GF-D8 (cell line): ENCODE measurements at regions not wholly inside any gene's neighbourhood (a gene's known extent, or its start where the extent isn't known, plus 50 kb on each side); places are given as distances from the start of the nearest gene placed in this dataset.

Experiments
- DNase-seq: peaks from one replicate; lab custom pipeline; 2025; lab: John Stamatoyannopoulos, UW

DNA sequence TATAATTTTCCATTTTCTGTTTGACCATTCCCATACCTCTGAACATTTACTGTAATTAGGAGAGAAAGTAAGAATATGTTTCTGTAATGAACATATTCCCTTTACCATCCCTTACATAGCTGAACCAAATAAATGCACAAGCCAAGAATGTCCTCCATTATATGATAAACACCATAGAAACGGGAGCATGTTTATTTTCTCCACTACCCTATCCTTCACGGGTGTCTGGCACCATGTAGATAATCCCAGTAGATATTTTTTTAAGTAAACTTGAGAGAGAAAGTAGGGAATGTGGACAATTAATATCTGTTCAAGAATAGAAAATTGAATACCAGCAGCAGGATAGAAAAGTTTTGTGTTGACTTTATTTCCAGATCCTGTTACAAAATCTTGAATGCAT is 928.4 kb downstream of the EFNB2 start:
- no peak for DNase-seq

DNA sequence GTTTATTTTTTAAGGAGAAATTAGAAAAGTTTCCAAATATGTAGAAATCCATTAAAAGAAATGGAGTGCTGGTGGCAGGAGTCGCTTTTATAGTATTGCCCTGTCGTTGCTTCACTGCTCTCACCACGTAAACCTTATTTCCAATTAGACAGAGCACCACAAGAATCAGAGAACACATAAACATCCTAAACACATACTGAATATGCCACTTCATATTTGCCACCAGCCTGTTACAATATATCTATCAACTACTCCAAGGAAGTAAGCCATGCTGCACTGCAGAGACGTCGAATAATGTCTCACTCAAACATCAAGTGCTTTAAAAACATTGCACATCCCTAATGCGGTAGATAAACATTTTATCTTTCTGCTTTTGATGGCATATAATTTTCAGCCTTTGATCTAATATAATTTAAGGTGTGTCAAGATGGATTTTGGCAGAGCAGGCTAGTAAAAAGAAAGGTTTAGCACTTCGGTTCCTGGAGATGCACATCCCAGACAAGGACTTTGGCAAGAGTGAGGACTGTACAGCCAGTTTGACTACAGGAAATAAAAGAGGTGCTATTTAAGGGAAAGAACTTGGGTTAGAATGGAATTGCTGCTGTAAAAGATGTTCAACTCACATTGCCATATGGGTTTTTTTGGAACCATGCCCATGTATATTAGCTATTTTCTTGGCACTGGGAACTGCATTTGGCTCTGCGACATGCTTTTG is 932.3 kb downstream of the EFNB2 start:
- no peak for DNase-seq

GRCh38 chr13:105599477-105600037 is 935.9 kb downstream of the EFNB2 start:
- DNase-seq, result no peak

GRCh38 chr13:105598529-105598928 is 936.9 kb downstream of the EFNB2 start:
- no peak for DNase-seq

GRCh38 chr13:105597573-105597972 is 937.9 kb downstream of the EFNB2 start:
- DNase-seq, result no peak

DNA sequence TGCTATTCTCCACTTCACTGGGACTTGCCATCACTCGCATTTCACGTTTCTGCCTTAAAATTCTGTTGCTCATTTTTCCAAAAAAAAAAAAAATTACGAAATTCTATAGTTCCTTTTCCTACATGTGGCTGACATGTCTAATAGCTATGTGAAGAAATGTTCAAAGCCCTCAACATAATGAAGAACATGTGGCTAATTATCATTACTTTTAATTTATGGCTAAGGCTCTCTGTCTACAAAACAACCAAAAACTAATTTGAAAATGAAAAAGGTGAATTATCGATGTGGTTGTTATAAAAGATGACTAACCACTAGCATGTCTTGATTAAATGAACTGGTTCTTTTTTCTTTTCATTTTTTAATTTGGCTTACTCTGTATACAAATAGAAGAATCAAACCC is 940.0 kb downstream of the EFNB2 start:
- DNase-seq, result no peak

GRCh38 chr13:105591277-105591676 is 944.2 kb downstream of the EFNB2 start:
- no peak for DNase-seq

DNA sequence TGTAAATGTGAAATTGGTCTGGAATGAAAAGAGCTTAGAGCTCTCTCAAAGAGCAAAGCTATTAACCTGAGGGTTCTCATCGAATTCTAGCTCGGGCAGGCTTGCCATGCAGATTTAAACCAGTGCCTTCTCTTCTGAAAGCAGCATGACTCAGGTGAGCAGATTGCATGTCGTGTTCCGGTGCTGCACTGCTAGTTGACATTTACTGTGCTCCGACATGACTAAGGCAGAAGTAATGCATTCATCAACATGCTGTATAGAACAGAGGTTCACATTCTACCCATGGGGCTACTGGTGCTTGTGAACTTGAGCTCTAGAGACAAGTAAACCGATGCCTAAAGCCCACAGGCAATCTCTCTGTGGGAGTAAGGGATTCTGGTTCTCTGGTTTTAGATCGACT is 947.7 kb downstream of the EFNB2 start:
- no peak for DNase-seq

DNA sequence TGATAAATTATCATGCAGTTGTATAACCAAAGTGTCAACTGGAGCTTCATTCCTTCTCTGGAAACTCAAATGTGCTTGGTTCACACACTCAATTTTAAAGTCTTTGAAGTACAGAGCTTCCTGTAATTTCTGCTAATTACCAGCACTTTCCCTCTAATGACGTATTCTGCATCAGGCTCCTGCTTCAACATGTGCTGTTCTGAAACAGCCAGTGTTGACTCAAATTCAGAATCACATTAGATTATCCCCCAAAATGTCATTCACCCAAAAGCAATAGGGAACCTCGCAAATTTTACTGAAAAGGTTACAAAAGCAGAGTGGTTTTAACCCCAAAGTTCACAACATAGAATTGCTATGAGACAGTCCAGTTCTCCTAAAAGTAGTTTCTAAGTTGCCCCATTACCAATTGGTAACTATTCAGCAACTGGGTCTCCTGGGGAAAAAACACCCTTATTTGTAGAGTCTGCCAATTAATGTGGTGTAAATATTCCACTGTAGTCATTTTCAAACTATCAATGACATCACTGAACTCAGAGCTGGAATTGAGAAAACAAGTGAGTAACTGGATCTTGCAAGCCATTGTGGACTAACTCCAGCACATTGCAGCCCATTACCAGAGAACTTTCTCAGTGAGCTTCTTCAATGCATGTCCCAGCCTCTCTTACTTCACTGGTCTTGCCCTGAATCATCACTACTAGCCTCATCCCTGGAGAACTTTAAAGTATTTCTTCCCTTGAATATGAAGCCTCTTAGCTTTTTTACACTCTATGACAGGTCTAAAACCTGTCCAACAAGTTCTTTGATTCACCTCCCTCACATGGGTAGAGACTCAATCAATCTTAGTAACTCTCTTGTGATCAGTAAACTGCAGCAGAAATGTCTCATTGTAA is 955.4 kb downstream of the EFNB2 start:
- no peak for DNase-seq

DNA sequence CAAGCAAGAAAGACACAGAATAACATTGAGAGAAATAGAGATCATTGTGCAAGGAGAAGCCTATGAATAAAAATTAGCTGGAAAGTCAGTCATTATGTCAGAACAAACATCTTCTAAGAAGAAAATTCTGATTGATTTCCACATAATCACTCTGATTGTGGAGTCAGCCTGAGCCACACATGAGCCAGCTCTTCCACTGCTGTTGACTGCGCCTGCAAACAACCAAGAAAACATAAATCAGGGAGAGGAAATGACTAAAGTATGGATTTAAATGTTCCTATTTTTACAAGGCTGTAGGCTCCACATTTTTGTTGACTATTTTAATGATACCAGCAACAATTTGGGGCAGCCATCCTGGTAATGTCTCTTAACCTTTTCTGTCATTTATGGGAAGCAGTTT is 962.3 kb downstream of the EFNB2 start:
- no peak for DNase-seq

GRCh38 chr13:105572401-105572800 is 963.1 kb downstream of the EFNB2 start:
- no peak for DNase-seq

DNA sequence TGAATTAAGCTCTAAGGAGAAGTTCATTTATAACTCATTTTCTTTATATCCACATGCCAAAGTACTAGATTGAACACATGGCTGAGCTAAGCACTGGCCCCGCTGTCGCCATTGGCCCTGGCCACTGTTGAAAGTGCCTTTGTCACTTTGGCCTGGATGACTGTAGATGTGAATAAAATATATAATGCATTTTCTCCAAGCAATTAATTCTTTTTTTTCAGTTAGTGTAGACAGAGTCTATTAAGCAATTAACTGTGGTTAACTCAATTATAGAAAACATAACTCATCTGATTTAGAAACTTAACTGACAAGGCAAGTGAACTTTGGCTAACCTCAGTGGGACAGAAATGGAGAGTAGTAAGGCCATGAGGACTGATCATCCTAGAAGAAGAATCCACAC is 965.6 kb downstream of the EFNB2 start:
- DNase-seq, result no peak

GRCh38 chr13:105567951-105568525 is 967.4 kb downstream of the EFNB2 start:
- no peak for DNase-seq

GRCh38 chr13:105565136-105565727 is 970.2 kb downstream of the EFNB2 start:
- no peak for DNase-seq

GRCh38 chr13:105552078-105552477 is 983.4 kb downstream of the EFNB2 start:
- DNase-seq, result no peak

DNA sequence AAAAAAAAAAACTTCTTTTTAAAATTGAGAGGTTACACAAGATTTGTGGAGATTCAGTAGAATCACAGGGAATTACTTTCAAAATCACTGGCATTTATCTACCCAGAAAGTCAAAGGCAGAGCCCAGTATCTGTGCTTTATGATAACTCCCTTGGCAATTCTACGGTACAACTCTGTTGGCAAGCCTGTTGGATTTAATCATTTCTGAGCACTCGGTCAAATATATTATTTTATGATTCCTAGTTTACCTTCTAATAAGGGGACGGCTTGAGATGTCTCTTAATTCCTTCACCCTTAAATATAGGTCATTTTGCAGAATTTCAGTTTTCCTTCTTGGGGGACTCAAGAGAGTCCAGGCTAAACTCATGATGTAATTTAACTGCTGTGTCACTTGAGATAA is 987.6 kb downstream of the EFNB2 start:
- no peak for DNase-seq

DNA sequence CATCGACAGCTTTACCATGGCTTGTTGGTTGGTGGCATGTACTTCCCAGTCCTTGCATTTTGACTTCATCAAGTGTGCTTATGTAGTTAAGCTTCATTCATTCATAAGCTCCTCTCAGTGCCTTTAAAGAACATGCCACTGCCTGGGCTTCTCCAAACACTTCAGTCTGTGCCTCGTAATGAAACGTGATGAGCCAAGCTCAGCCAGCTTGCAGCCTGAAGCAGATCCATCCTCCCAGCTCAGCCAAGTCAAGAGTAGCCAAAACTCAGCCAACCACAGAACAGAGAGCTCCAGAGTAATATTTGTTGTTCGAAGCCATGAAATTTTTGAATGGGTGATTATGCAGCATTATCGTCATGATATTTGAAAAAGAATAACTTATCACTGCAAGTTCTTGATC is 989.7 kb downstream of the EFNB2 start:
- DNase-seq, result no peak

DNA sequence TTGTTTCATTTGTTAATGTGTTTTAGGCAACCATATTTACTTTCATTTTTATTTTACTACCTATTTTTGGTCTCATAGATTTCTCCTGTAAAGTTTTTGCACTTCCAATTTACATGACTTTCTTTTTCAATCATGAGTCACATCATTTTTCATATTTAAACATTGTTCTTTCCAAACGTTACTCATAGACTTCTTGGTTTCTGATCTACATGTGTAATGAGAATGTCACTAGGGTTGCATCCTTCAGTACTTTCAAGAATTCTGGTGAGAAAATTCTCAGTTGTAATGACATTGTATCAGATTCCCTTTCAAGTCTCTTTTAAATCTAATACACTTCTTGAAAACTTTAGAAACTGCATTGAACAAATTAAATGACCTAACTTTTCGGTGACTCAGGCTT is 991.7 kb downstream of the EFNB2 start:
- no peak for DNase-seq

- DNase-seq, result no peak
Measured at GRCh38 chr13:105541565-105541964, 993.9 kb downstream of the EFNB2 start.

DNA sequence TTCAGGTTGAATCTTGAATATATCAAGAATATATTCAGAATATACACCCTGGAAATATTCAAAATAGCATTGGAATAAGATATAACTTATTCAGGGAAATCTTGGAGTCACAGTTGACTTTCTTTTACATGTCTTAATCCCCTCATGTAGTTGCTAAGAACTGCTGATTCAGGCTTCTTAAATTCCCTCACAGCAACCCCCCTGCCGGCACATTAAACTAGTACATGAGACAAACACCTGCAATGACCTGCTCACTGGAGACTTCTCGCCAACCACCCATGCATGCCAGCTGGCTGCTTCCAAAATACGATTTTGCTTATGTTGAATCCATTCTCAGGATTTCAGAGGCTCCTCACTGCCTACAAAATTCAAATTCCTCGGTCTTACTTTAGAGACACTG is 997.1 kb downstream of the EFNB2 start:
- no peak for DNase-seq

DNA sequence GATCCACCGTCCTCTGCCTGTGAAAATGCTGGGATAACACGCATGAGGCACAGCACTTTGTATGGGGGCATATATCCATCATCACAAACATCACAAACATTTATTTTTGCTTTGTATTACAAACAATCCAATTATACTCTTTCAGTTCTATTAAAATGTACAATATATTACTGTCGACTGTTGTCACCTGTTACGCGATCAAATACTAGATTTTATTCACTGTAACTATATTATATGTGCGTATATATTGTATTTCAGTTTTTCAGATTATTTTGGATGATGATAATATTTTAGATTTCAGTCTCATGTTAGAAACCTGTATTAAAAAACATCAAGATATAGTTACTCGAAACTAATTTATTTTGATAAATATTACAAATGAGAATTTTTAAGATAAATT is 998.3 kb downstream of the EFNB2 start:
- no peak for DNase-seq

DNA sequence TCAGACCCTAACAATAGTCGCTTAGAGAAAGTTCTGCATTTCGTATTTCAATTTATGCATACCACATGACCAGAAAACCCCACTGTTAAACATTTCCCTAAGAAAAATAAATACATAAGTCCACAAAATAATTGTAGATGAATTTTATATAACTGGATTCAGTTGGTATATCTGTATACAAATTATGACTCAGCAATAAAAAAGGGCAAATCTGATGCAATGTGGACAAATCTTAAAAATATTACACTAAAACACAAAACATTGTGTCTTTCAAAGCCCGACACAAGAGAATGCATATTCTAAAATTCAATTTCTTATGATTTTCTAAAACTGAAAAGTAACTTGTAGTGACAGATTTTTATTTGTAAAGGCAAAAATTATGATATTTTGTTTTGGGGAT is 1005.0 kb downstream of the EFNB2 start:
- no peak for DNase-seq
